NOMO-1 (cell line): ENCODE measurements at regions not wholly inside any gene's neighbourhood (a gene's known extent, or its start where the extent isn't known, plus 50 kb on each side); places are given as distances from the start of the nearest gene placed in this dataset.
"Not testable (repeated sequence)": the region's sequence is repeated elsewhere in the genome, so short reads cannot be mapped to it uniquely, and the experiment has no call there.

Experiments used
- DNase-seq, 2 experiments: peaks; one replicate each; lab custom pipeline; 2025; ENCODE audit not compliant: unreplicated experiment in 2 of 2; lab: John Stamatoyannopoulos, UW

- DNase-seq = no peak
Measured at GRCh38 chr5:154702477-154702876, 52.7 kb upstream of the LARP1 start.

- not testable (repeated sequence) for DNase-seq
Measured at GRCh38 chr5:154701725-154702124, 53.5 kb upstream of the LARP1 start.

GRCh38 chr5:154701181-154701580 lies 54.0 kb upstream of the LARP1 start:
- DNase-seq = no peak

- not testable (repeated sequence) for DNase-seq
Measured at GRCh38 chr5:154700289-154700928, 54.8 kb upstream of the LARP1 start.

GRCh38 chr5:154698763-154699162 lies 56.4 kb upstream of the LARP1 start:
- DNase-seq = no peak

- no peak for DNase-seq
Measured at GRCh38 chr5:154697371-154697770, 57.8 kb upstream of the LARP1 start.

- no peak for DNase-seq
Measured at GRCh38 chr5:154696891-154697290, 58.3 kb upstream of the LARP1 start.

- DNase-seq = no peak
Measured at GRCh38 chr5:154694159-154694558, 61.0 kb upstream of the LARP1 start.

- DNase-seq = no peak
Measured at GRCh38 chr5:154690488-154690887, 64.7 kb upstream of the LARP1 start.

GRCh38 chr5:154686490-154686889 lies 68.7 kb upstream of the LARP1 start:
- no peak for DNase-seq

GRCh38 chr5:154683101-154683880 lies 71.9 kb upstream of the LARP1 start:
- no peak for DNase-seq

- no peak for DNase-seq
Measured at GRCh38 chr5:154679501-154679900, 75.7 kb upstream of the LARP1 start.

GRCh38 chr5:154677921-154678320 lies 77.3 kb upstream of the LARP1 start:
- no peak for DNase-seq

- DNase-seq = no peak
Measured at GRCh38 chr5:154676508-154676907, 78.7 kb upstream of the LARP1 start.

- no peak for DNase-seq
Measured at GRCh38 chr5:154674029-154674428, 81.1 kb upstream of the LARP1 start.

- no peak for DNase-seq
Measured at GRCh38 chr5:154673506-154673905, 81.7 kb upstream of the LARP1 start.

- DNase-seq = not testable (repeated sequence)
Measured at GRCh38 chr5:154669913-154670312, 85.3 kb upstream of the LARP1 start.

- DNase-seq = no peak
Measured at GRCh38 chr5:154669402-154669801, 85.8 kb upstream of the LARP1 start.

GRCh38 chr5:154664869-154665268 lies 90.3 kb upstream of the LARP1 start:
- no peak for DNase-seq

- no peak for DNase-seq
Measured at GRCh38 chr5:154663424-154663823, 91.8 kb upstream of the LARP1 start.

GRCh38 chr5:154654486-154655371 lies 100.4 kb upstream of the LARP1 start:
- no peak for DNase-seq
